B cell (primary cell): ENCODE measurements at regions not wholly inside any gene's neighbourhood (a gene's known extent, or its start where the extent isn't known, plus 50 kb on each side); places are given as distances from the start of the nearest gene placed in this dataset.

Source experiments
- ATAC-seq: fragments of 200-7000 bp; cut with Tn5 transposase; one replicate; pipeline ENCODE4 v1.10.0; 2021; ENCODE audit warnings: low read depth, mild to moderate bottlenecking, moderate number of reproducible peaks, moderate library complexity
- CTCF ChIA-PET: fragments of 350-600 bp; sonication (Branson Sonifier 250); formaldehyde crosslinking; loops from one replicate; lab custom pipeline; 2021; ENCODE audit warnings: antibody characterized with exemption, inconsistent platforms; lab: Charles Lee
- POLR2A ChIA-PET: fragments of 350-600 bp; sonication (Branson Sonifier 250); formaldehyde crosslinking; loops from one replicate; lab custom pipeline; 2021; ENCODE audit warnings: antibody characterized with exemption; lab: Charles Lee
- DNase-seq: peaks from one replicate; pipeline ENCODE4 v3.0.0; 2013
- H2AFZ ChIP-seq: 2 replicates; pipeline ENCODE4 v1.6.1; 2012; ENCODE audit warnings: mild to moderate bottlenecking, low read depth, low read length; ENCODE audit not compliant: insufficient read depth, poor library complexity, severe bottlenecking
- H3K27ac ChIP-seq, 2 donors: 1 replicate in 1 of 2; 2 replicates in 1 of 2; pipeline ENCODE4 v1.5.1; 2012 to 2013; ENCODE audit warnings: low read length in 2 of 2, mild to moderate bottlenecking in 2 of 2, moderate library complexity in 1 of 2
- H3K27me3 ChIP-seq, 4 experiments: fragments of 200-600 bp in 1 of 4; sonication (generic) in 1 of 4; replicated peaks in 1 of 4; 1 replicate in 2 of 4; 2 replicates in 2 of 4; pipeline versions ENCODE4 v1.6.1 to v1.7.0; 2013 to 2016; ENCODE audit warnings: low read length in 3 of 4, mild to moderate bottlenecking in 2 of 4, mixed read lengths in 1 of 4, moderate library complexity in 1 of 4; ENCODE audit not compliant: insufficient read depth in 4 of 4, control insufficient read depth in 3 of 4; ENCODE audit errors: control extremely low read depth in 1 of 4
- H3K36me3 ChIP-seq, 2 experiments: replicated peaks in 1 of 2; 1 replicate in 1 of 2; 2 replicates in 1 of 2; pipeline versions ENCODE4 v1.6.1 to v1.7.1; 2013; ENCODE audit warnings: low read length in 1 of 2; ENCODE audit not compliant: insufficient read depth in 2 of 2, control insufficient read depth in 1 of 2; ENCODE audit errors: control extremely low read depth in 1 of 2, extremely low read depth in 1 of 2
- H3K4me1 ChIP-seq, 2 donors: fragments of 200-600 bp in 1 of 2; sonication (generic) in 1 of 2; 1 replicate in 1 of 2; 2 replicates in 1 of 2; pipeline versions ENCODE4 v1.5.1 to v1.6.1; 2013 to 2017; ENCODE audit warnings: low read length in 2 of 2; ENCODE audit not compliant: control insufficient read depth in 2 of 2, insufficient read depth in 2 of 2
- H3K4me2 ChIP-seq: replicated peaks from 2 replicates; pipeline ENCODE3; 2012; ENCODE audit warnings: mild to moderate bottlenecking, low read depth, low read length; ENCODE audit not compliant: poor library complexity, severe bottlenecking
- H3K4me3 ChIP-seq, 5 experiments: fragments of 200-600 bp in 1 of 5; sonication (generic) in 1 of 5; 1 replicate in 3 of 5; 2 replicates in 2 of 5; pipeline versions ENCODE4 v1.5.1 to v1.7.0; 2011 to 2016; ENCODE audit warnings: low read length in 4 of 5, mild to moderate bottlenecking in 4 of 5, low read depth in 2 of 5, control low read depth in 1 of 5, moderate library complexity in 1 of 5; ENCODE audit not compliant: insufficient read depth in 1 of 5; ENCODE audit errors: control extremely low read depth in 1 of 5, extremely low read depth in 1 of 5
- H3K79me2 ChIP-seq: fragments of 200-600 bp; sonication (generic); one replicate; pipeline ENCODE4 v1.6.0; 2016; ENCODE audit warnings: low read length; ENCODE audit not compliant: control insufficient read depth, insufficient read depth
- H3K9ac ChIP-seq: fragments of 200-600 bp; sonication (generic); 2 replicates; pipeline ENCODE4 v1.6.1; 2017; ENCODE audit warnings: mild to moderate bottlenecking, low read length, moderate library complexity
- H3K9me3 ChIP-seq, 3 donors: one replicate each; pipeline versions ENCODE4 v1.6.1 to v1.7.1; 2013; ENCODE audit warnings: low read length in 2 of 3; ENCODE audit not compliant: control insufficient read depth in 2 of 3, insufficient read depth in 1 of 3; ENCODE audit errors: control extremely low read depth in 1 of 3
- H4K20me1 ChIP-seq: 2 replicates; pipeline ENCODE4 v1.6.0; 2012; ENCODE audit warnings: mild to moderate bottlenecking, low read length; ENCODE audit not compliant: insufficient read depth, control insufficient read depth, poor library complexity, severe bottlenecking
- H3K27ac Mint-ChIP-seq: one replicate; pipeline ENCODE4 v1.8.0; 2021; ENCODE audit warnings: mixed read lengths
- H3K27me3 Mint-ChIP-seq: one replicate; pipeline ENCODE4 v1.8.0; 2021; ENCODE audit warnings: mixed read lengths
- H3K4me1 Mint-ChIP-seq: one replicate; pipeline ENCODE4 v1.8.0; 2021; ENCODE audit warnings: mixed read lengths
- H3K4me3 Mint-ChIP-seq: one replicate; pipeline ENCODE4 v1.8.0; 2021; ENCODE audit warnings: mixed read lengths
- H3K9me3 Mint-ChIP-seq: one replicate; pipeline ENCODE4 v1.8.0; 2022; ENCODE audit warnings: mixed read lengths; ENCODE audit not compliant: insufficient read depth
- EZH2 ChIP-seq: IDR thresholded peaks from 2 replicates; pipeline ENCODE4 v1.6.1; 2012; ENCODE audit warnings: borderline replicate concordance, low read depth, mild to moderate bottlenecking, moderate library complexity, low read length; ENCODE audit not compliant: insufficient read depth, poor library complexity, severe bottlenecking
- WGBS: methylation state at CpG from one replicate; pipeline ENCODE4 v1.1.5; 2013; ENCODE audit warnings: missing lambda C conversion rate; ENCODE audit not compliant: insufficient coverage; 5-methylcytosine and 5-hydroxymethylcytosine counted together
- intact Hi-C: fragments of 100-400 bp; cut with micrococcal nuclease; formaldehyde crosslinking; loops from one replicate; pipeline ENCODE4 v1.10.0; 2022
- TF ChIP-seq, protein P1 (sequence below): fragments of 200-600 bp; IDR thresholded peaks from one replicate; pipeline ENCODE4 v1.8.0; 2022; ENCODE audit warnings: antibody characterized with exemption, mild to moderate bottlenecking

DNA sequence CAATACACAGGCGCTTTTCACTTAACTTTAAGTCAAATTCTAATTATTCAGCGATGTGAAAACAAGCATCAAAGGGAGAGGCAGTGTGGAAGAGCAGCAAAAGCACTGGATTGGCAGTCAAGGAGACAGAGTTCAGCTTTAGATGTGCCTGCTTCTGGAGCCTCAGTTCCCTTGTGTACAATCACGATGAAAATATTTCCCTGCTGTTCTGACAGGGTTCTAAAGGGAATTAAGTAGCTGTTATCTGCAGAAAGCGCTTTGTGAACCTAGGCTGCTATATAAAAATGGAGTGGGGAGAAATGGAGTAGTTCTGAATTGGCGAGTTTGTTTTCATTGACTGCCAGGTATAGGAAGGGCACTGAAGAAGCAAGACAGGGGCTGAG, 237.8 kb upstream of the SP8 start:
- Mint-ChIP-seq H3K9me3 (no peaks in the 10 kb centered on the region), H3K27ac (no peak overlapping the region), H3K4me1 (no peaks in the 10 kb centered on the region), H3K4me3 (no peak overlapping the region), H3K27me3 (no peaks in the 10 kb centered on the region)
- no peaks in the 10 kb centered on the region for H3K79me2 ChIP-seq
- H3K27me3 ChIP-seq, result no peaks in the 10 kb centered on the region
- H3K4me1 ChIP-seq, result no peaks in the 10 kb centered on the region
- no peak overlapping the region for H2AFZ ChIP-seq
- no peaks in the 10 kb centered on the region for H3K36me3 ChIP-seq
- 92% methylated on average over 3 of the region's 5 CpGs for WGBS
- no peaks in the 10 kb centered on the region for H4K20me1 ChIP-seq
- H3K9ac ChIP-seq, result no peak overlapping the region
- CTCF ChIA-PET, result no interaction called here
- H3K4me3 ChIP-seq, result no peak overlapping the region
- POLR2A ChIA-PET, result no interaction called here
- DNase-seq (no peak), ATAC-seq (no peak)
- H3K4me2 ChIP-seq, result no peak overlapping the region
- peaks cover 0 to 3% (median 0%) of the 10 kb centered on the region in 3 donors for H3K9me3 ChIP-seq
- TF ChIP-seq EZH2, result no peak
- TF ChIP-seq, protein P1, sequence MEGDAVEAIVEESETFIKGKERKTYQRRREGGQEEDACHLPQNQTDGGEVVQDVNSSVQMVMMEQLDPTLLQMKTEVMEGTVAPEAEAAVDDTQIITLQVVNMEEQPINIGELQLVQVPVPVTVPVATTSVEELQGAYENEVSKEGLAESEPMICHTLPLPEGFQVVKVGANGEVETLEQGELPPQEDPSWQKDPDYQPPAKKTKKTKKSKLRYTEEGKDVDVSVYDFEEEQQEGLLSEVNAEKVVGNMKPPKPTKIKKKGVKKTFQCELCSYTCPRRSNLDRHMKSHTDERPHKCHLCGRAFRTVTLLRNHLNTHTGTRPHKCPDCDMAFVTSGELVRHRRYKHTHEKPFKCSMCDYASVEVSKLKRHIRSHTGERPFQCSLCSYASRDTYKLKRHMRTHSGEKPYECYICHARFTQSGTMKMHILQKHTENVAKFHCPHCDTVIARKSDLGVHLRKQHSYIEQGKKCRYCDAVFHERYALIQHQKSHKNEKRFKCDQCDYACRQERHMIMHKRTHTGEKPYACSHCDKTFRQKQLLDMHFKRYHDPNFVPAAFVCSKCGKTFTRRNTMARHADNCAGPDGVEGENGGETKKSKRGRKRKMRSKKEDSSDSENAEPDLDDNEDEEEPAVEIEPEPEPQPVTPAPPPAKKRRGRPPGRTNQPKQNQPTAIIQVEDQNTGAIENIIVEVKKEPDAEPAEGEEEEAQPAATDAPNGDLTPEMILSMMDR, result no peak
- no peak overlapping the region for H3K27ac ChIP-seq
- intact Hi-C loops, result no loop called here

DNA sequence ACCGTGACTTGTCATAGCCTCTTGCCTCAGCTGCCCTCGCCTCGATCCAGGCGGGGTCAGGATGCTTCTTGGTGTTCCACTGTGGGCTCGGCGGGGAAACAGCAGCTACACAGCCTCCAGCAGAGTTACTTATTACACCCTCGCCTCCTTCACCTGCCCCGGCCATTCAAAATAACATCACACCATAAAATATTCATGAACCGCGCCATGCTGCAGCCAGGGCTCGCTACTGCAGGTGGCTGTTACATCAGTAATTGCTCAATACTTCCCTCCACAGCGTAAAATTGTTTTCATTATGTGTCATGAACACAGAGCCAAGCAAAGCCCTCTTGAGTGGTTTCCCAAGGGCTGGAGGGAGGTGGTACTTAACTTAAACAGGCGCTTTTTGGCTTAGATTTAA, 241.5 kb upstream of the SP8 start:
- Mint-ChIP-seq H3K4me1 (no peaks in the 10 kb centered on the region), H3K4me3 (no peak overlapping the region), H3K27ac (no peak overlapping the region), H3K9me3 (no peaks in the 10 kb centered on the region), H3K27me3 (no peaks in the 10 kb centered on the region)
- POLR2A ChIA-PET, result no interaction called here
- Histone ChIP-seq H3K36me3 (no peaks in the 10 kb centered on the region), H3K27ac (no peak overlapping the region), H3K9me3 (peaks cover 0 to 3% (median 0%) of the 10 kb centered on the region in 3 donors), H3K9ac (no peak overlapping the region), H3K79me2 (no peaks in the 10 kb centered on the region), H4K20me1 (no peaks in the 10 kb centered on the region), H3K4me3 (no peak overlapping the region), H3K4me1 (no peaks in the 10 kb centered on the region), H3K27me3 (no peaks in the 10 kb centered on the region), H2AFZ (no peak overlapping the region), H3K4me2 (no peak overlapping the region)
- ATAC-seq (no peak), DNase-seq (no peak)
- 70% methylated on average over 10 of the region's 13 CpGs for WGBS
- intact Hi-C loops, result no loop called here
- TF ChIP-seq, protein P1, result no peak
- CTCF ChIA-PET, result no interaction called here
